Gastroesophageal sphincter (tissue), 4 donors: ENCODE measurements at regions not wholly inside any gene's neighbourhood (a gene's known extent, or its start where the extent isn't known, plus 50 kb on each side); places are given as distances from the start of the nearest gene placed in this dataset.

Source experiments
- ATAC-seq: fragments of 150-250 bp; one replicate; pipeline ENCODE4 v1.9.1; 2016; ENCODE audit warnings: mild to moderate bottlenecking, moderate library complexity
- H3K27ac ChIP-seq, 4 donors: fragments of 200-600 bp; sonication (generic) in 3 of 4; 1 replicate in 3 of 4; 2 replicates in 1 of 4; pipeline ENCODE4 v1.5.1; 2016 to 2019
- H3K27me3 ChIP-seq: fragments of 200-600 bp; sonication (generic); one replicate; pipeline ENCODE4 v1.5.1; 2019
- H3K36me3 ChIP-seq, 2 donors: fragments of 200-600 bp; sonication (generic); one replicate each; pipeline ENCODE4 v1.5.1; 2019; ENCODE audit warnings: control low read depth in 1 of 2
- H3K4me1 ChIP-seq, 3 donors: fragments of 200-600 bp; sonication (generic); 1 replicate in 2 of 3; 2 replicates in 1 of 3; pipeline ENCODE4 v1.5.1; 2016 to 2019; ENCODE audit warnings: control low read depth in 2 of 3
- H3K4me3 ChIP-seq, 2 donors: fragments of 200-600 bp; sonication (generic); one replicate each; pipeline ENCODE4 v1.5.1; 2019; ENCODE audit warnings: mild to moderate bottlenecking in 1 of 2, moderate library complexity in 1 of 2
- H3K9me3 ChIP-seq, 3 donors: fragments of 200-600 bp; sonication (generic); one replicate each; pipeline ENCODE4 v1.5.1; 2017 to 2019; ENCODE audit warnings: control low read depth in 2 of 3
- CTCF ChIP-seq, 4 experiments: fragments of 200-600 bp in 2 of 4; fragments of 450-650 bp in 2 of 4; sonication (generic) in 1 of 4; IDR thresholded peaks; one replicate each; pipeline ENCODE4 v1.5.1; 2017 to 2019; ENCODE audit warnings: antibody characterized with exemption in 4 of 4, mild to moderate bottlenecking in 2 of 4, moderate library complexity in 2 of 4
- EP300 ChIP-seq: sonication (generic); formaldehyde crosslinking; IDR thresholded peaks from one replicate; pipeline ENCODE4 v1.6.1; 2017; ENCODE audit warnings: antibody characterized with exemption, mild to moderate bottlenecking
- POLR2A ChIP-seq, 2 donors: fragments of 450-650 bp; IDR thresholded peaks; one replicate each; pipeline ENCODE4 v1.6.1; 2017; ENCODE audit warnings: antibody characterized with exemption in 2 of 2, mild to moderate bottlenecking in 2 of 2, moderate library complexity in 1 of 2
- POLR2AphosphoS5 ChIP-seq: sonication (generic); formaldehyde crosslinking; IDR thresholded peaks from one replicate; pipeline ENCODE4 v1.6.1; 2017; ENCODE audit warnings: antibody characterized with exemption
- WGBS, 2 donors: methylation state at CpG; one replicate each; pipeline ENCODE4 v1.1.5; 2018; ENCODE audit warnings: low coverage in 1 of 2; 5-methylcytosine and 5-hydroxymethylcytosine counted together

- no peaks in the 10 kb centered on the region for H3K36me3 ChIP-seq
- no peak overlapping the region for H3K4me3 ChIP-seq
- H3K27me3 ChIP-seq = no peaks in the 10 kb centered on the region
- no peak overlapping the region for H3K27ac ChIP-seq
- no peaks in the 10 kb centered on the region for H3K4me1 ChIP-seq
- 85 to 93% methylated on average over 5 to 6 of the region's 6 CpGs for WGBS, 2 donors
- TF ChIP-seq CTCF (IDR thresholded peaks at IDR 0.05) = no peak
- no peak for TF ChIP-seq POLR2AphosphoS5
- TF ChIP-seq POLR2A (IDR thresholded peaks at IDR 0.05) = no peak
- TF ChIP-seq EP300 = no peak
- no peak for ATAC-seq
- H3K9me3 ChIP-seq = peaks cover 0 to 22% (median 0%) of the 10 kb centered on the region in 3 donors
These were observed 339.4 kb downstream of the RND3 start for GRCh38 chr2:150147889-150148683.

GRCh38 chr2:150146879-150147278 lies 340.6 kb downstream of the RND3 start:
- Histone ChIP-seq H3K4me3 (no peak overlapping the region), H3K27ac (no peak overlapping the region), H3K36me3 (no peaks in the 10 kb centered on the region), H3K9me3 (peaks cover 0 to 22% (median 0%) of the 10 kb centered on the region in 3 donors), H3K27me3 (no peaks in the 10 kb centered on the region), H3K4me1 (no peaks in the 10 kb centered on the region)
- no peak for TF ChIP-seq CTCF (IDR thresholded peaks at IDR 0.05)
- TF ChIP-seq POLR2A (IDR thresholded peaks at IDR 0.05) = no peak
- no peak for TF ChIP-seq EP300
- no peak for TF ChIP-seq POLR2AphosphoS5
- no peak for ATAC-seq
- 86 to 100% methylated on average over 1 of the region's 1 CpG for WGBS, 2 donors

GRCh38 chr2:150145299-150145692 lies 342.2 kb downstream of the RND3 start:
- H3K4me3 ChIP-seq = no peak overlapping the region
- no peaks in the 10 kb centered on the region for H3K36me3 ChIP-seq
- no peaks in the 10 kb centered on the region for H3K27me3 ChIP-seq
- H3K27ac ChIP-seq = no peak overlapping the region
- 85 to 89% methylated on average over 4 of the region's 4 CpGs for WGBS, 2 donors
- TF ChIP-seq EP300 = no peak
- H3K4me1 ChIP-seq = no peaks in the 10 kb centered on the region
- ATAC-seq = no peak
- peaks cover 0 to 22% (median 0%) of the 10 kb centered on the region in 3 donors for H3K9me3 ChIP-seq

GRCh38 chr2:150144546-150145298 lies 342.7 kb downstream of the RND3 start:
- TF ChIP-seq CTCF (IDR thresholded peaks at IDR 0.05) (no peak), POLR2AphosphoS5 (no peak), EP300 (no peak), POLR2A (IDR thresholded peaks at IDR 0.05) (no peak)
- ATAC-seq = no peak
- WGBS, 2 donors = 57 to 88% methylated on average over 1 to 2 of the region's 2 CpGs
- Histone ChIP-seq H3K4me1 (no peaks in the 10 kb centered on the region), H3K36me3 (no peaks in the 10 kb centered on the region), H3K9me3 (peaks cover 0 to 22% (median 0%) of the 10 kb centered on the region in 3 donors), H3K27me3 (no peaks in the 10 kb centered on the region), H3K27ac (no peak overlapping the region), H3K4me3 (no peak overlapping the region)

- WGBS, 2 donors = 69 to 72% methylated on average over 7 of the region's 7 CpGs
These were observed 344.4 kb downstream of the RND3 start for GRCh38 chr2:150143087-150143536.

More at GRCh38 chr2:150143087-150143536, 344.4 kb downstream of the RND3 start:
- H3K27ac ChIP-seq = no peak overlapping the region
- no peak for ATAC-seq
- no peaks in the 10 kb centered on the region for H3K27me3 ChIP-seq
- H3K4me1 ChIP-seq = no peaks in the 10 kb centered on the region
- no peaks in the 10 kb centered on the region for H3K36me3 ChIP-seq
- H3K9me3 ChIP-seq = peaks cover 0 to 22% (median 0%) of the 10 kb centered on the region in 3 donors
- no peak overlapping the region for H3K4me3 ChIP-seq
- TF ChIP-seq POLR2AphosphoS5 (no peak), EP300 (no peak), POLR2A (IDR thresholded peaks at IDR 0.05) (no peak), CTCF (IDR thresholded peaks at IDR 0.05) (no peak)
